Pancreas (tissue), 10 donors: ENCODE measurements at regions not wholly inside any gene's neighbourhood (a gene's known extent, or its start where the extent isn't known, plus 50 kb on each side); places are given as distances from the start of the nearest gene placed in this dataset.

Source experiments
- ATAC-seq, 4 donors: fragments of 200-7000 bp; cut with Tn5 transposase; one replicate each; pipeline versions ENCODE4 v1.8.0 to v1.9.1; 2020; ENCODE audit warnings: mild to moderate bottlenecking in 4 of 4, moderate library complexity in 4 of 4
- DNase-seq, 6 donors: peaks; one replicate each; pipeline ENCODE4 v3.0.0-alpha.2; 2020
- FAIRE-seq: peaks from 2 replicates; lab custom pipeline; 2012; peaks lifted over from hg19 to GRCh38; lab: Jason Lieb, UNC
- H3K27ac ChIP-seq, 4 donors: fragments of 200-600 bp; sonication (generic); 1 replicate in 3 of 4; 2 replicates in 1 of 4; pipeline versions ENCODE4 v1.5.0 to v1.8.0; 2020
- H3K27me3 ChIP-seq, 4 donors: fragments of 200-600 bp; one replicate each; pipeline ENCODE4 v1.8.0; 2021
- H3K36me3 ChIP-seq, 3 donors: fragments of 200-600 bp; sonication (generic) in 1 of 3; one replicate each; pipeline versions ENCODE4 v1.5.0 to v1.8.0; 2020 to 2021
- H3K4me1 ChIP-seq, 3 donors: fragments of 200-600 bp; one replicate each; pipeline ENCODE4 v1.8.0; 2021
- H3K4me3 ChIP-seq, 4 donors: fragments of 200-600 bp; sonication (generic) in 2 of 4; one replicate each; pipeline versions ENCODE4 v1.5.0 to v1.8.0; 2020 to 2021
- H3K9me3 ChIP-seq, 4 donors: fragments of 200-600 bp; one replicate each; pipeline ENCODE4 v1.8.0; 2021
- WGBS, 2 donors: extraction: QIAGEN DNeasy Blood & Tissue Kit; methylation state at CpG; one replicate each; pipeline ENCODE4 v1.1.7; 2013; 5-methylcytosine and 5-hydroxymethylcytosine counted together
- intact Hi-C, 3 donors: fragments of 100-400 bp; cut with DNase I; formaldehyde crosslinking; loops; one replicate each; pipeline versions ENCODE4 v1.11.1 to v1.14.2; 2022
- TF ChIP-seq, protein P1 (sequence below), 4 donors: fragments of 200-600 bp; sonication (generic) in 3 of 4; IDR thresholded peaks; one replicate each; pipeline versions ENCODE4 v1.5.0 to v1.8.0; 2021; ENCODE audit warnings: antibody characterized with exemption in 4 of 4
- donor health status: healthy with polysubstance abuse.
- donor health status: DM: no; HTN: no; CAD: no; lungs with moderate emphysema.
- donor health status: DM: no; HTN: no; CAD: no.
- donor health status: control.
- donor health status: control.
- donor health status: Bipolar disorder and iron deficiency.
- donor health status: DM: yes; HTN: yes; CAD: no.
- donor health status: DM: no; HTN: no; CAD: no.
- donor health status: DM: no; HTN: no; CAD: no.
- donor health status: DM: yes; HTN: yes; CAD: no.

DNA sequence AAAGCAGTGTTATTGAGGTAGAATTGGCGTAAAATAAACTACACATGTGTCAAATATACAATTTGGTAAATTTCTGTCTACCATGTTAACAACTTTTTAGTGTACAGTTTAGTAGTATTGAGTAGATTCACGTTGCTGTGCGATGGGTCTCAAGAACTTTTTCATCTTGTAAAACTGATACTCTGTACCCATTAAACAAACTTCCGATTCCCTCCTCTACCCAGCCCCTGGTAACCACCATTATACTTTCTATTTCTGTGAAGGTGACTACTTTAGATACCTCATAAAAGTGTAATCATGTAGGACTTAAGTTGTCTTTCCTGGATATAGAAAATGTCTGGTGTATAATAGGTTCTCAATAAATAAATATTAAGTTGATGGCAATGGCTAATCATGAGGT, 408.5 kb upstream of the POT1 start:
- H3K4me1 ChIP-seq, result no peaks in the 10 kb centered on the region
- H3K36me3 ChIP-seq, result no peaks in the 10 kb centered on the region
- H3K27ac ChIP-seq, result no peak overlapping the region
- intact Hi-C loops, result no loop called here
- no peak overlapping the region for H3K4me3 ChIP-seq
- ATAC-seq (no peak), FAIRE-seq (no peak), DNase-seq (no peak)
- no peaks in the 10 kb centered on the region for H3K9me3 ChIP-seq
- WGBS, 2 donors, result 65 to 81% methylated on average over 4 of the region's 4 CpGs
- TF ChIP-seq, protein P1, sequence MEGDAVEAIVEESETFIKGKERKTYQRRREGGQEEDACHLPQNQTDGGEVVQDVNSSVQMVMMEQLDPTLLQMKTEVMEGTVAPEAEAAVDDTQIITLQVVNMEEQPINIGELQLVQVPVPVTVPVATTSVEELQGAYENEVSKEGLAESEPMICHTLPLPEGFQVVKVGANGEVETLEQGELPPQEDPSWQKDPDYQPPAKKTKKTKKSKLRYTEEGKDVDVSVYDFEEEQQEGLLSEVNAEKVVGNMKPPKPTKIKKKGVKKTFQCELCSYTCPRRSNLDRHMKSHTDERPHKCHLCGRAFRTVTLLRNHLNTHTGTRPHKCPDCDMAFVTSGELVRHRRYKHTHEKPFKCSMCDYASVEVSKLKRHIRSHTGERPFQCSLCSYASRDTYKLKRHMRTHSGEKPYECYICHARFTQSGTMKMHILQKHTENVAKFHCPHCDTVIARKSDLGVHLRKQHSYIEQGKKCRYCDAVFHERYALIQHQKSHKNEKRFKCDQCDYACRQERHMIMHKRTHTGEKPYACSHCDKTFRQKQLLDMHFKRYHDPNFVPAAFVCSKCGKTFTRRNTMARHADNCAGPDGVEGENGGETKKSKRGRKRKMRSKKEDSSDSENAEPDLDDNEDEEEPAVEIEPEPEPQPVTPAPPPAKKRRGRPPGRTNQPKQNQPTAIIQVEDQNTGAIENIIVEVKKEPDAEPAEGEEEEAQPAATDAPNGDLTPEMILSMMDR (IDR thresholded peaks at IDR 0.05), result no peak
- H3K27me3 ChIP-seq, result no peaks in the 10 kb centered on the region

DNA sequence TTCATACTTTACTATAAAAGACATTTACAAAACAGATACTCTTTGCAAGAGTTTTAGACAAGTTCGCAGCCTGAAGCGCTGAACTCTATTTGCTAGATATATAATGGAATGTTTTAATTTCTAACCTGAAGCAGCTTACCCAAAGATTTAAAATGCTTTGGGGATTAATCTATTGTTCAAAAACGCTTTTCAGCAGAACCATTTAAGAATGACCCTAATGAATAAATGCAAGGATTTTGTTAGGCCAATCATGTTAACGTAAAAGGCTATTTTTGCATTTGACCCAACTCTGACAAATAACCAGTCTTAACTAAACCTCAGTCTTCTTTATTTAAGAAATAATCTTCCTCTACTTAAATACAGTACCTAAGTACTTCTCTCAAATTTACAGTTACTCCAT, 406.7 kb upstream of the POT1 start:
- FAIRE-seq (no peak), DNase-seq (no peak), ATAC-seq (no peak)
- Histone ChIP-seq H3K4me1 (no peaks in the 10 kb centered on the region), H3K27ac (no peak overlapping the region), H3K9me3 (no peaks in the 10 kb centered on the region), H3K4me3 (no peak overlapping the region), H3K27me3 (no peaks in the 10 kb centered on the region), H3K36me3 (no peaks in the 10 kb centered on the region)
- TF ChIP-seq, protein P1 (IDR thresholded peaks at IDR 0.05), result no peak
- 73 to 76% methylated on average over 4 of the region's 4 CpGs for WGBS, 2 donors
- intact Hi-C loops, result no loop called here

DNA sequence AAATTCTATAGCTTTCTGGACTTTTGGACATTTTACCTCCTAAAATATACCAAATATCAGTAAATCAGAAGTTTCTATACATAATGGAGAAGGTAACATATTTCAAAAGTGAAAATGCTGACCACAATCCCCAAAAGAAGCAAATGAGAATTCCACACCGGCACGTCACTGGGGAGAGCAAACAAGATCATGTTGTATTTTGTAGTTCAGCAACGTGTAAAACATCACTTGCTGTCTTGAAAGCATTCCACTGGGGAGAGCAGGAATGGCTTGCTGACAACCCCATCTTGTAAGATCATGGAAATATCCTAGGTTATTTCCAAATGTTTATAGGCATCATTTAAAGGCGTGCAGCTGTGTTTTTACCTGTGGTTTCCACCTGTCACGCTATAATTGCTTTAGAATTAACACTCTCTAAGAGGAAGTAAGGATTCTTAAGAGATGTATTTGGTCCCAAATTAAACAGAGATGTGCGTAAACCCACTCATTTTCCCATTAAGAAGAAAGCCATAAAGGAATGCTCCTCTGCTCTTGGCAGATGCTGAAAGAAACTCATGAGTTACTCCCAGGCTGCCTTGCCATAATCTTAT, 397.1 kb upstream of the POT1 start:
- Histone ChIP-seq H3K27ac (no peak overlapping the region), H3K36me3 (no peaks in the 10 kb centered on the region), H3K4me1 (no peaks in the 10 kb centered on the region), H3K4me3 (no peak overlapping the region), H3K27me3 (no peaks in the 10 kb centered on the region), H3K9me3 (no peaks in the 10 kb centered on the region)
- WGBS, 2 donors, result 48 to 56% methylated on average over 6 of the region's 6 CpGs
- ATAC-seq (no peak), DNase-seq (no peak), FAIRE-seq (no peak)
- TF ChIP-seq, protein P1 (IDR thresholded peaks at IDR 0.05), result no peak
- intact Hi-C loops, result no loop called here

DNA sequence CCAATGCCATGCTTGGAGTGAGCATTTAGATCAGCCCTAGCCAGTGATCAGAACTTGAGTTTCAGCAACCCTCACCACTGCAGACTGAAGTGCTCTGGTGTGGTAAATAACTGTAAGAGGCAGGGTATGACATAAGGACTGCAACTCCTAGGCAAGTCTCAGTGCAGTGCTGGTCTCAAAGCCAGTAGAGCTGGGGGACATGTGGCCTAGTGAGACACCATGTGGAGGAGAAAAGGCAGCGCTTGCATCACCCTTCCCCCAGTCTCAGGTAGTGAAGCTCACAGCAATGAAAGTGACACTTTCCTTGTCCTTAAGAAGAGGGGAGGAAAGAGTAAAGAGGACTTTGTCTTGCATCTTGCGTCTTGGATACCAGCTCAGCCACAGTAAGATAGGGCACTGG, 386.8 kb upstream of the POT1 start:
- TF ChIP-seq, protein P1 (IDR thresholded peaks at IDR 0.05), result no peak
- ATAC-seq, result peak in 3 of 4 donors; percentile 65 to 80 (median 79)
- no peak overlapping the region for H3K27ac ChIP-seq
- no peak overlapping the region for H3K4me3 ChIP-seq
- no peak for FAIRE-seq
- H3K9me3 ChIP-seq, result no peaks in the 10 kb centered on the region
- no peaks in the 10 kb centered on the region for H3K36me3 ChIP-seq
- intact Hi-C loops, result no loop called here
- DNase-seq, result peak in 1 of 6 donors; percentile 21
- 45 to 59% methylated on average over 2 of the region's 2 CpGs for WGBS, 2 donors
- no peaks in the 10 kb centered on the region for H3K4me1 ChIP-seq
- no peaks in the 10 kb centered on the region for H3K27me3 ChIP-seq

DNA sequence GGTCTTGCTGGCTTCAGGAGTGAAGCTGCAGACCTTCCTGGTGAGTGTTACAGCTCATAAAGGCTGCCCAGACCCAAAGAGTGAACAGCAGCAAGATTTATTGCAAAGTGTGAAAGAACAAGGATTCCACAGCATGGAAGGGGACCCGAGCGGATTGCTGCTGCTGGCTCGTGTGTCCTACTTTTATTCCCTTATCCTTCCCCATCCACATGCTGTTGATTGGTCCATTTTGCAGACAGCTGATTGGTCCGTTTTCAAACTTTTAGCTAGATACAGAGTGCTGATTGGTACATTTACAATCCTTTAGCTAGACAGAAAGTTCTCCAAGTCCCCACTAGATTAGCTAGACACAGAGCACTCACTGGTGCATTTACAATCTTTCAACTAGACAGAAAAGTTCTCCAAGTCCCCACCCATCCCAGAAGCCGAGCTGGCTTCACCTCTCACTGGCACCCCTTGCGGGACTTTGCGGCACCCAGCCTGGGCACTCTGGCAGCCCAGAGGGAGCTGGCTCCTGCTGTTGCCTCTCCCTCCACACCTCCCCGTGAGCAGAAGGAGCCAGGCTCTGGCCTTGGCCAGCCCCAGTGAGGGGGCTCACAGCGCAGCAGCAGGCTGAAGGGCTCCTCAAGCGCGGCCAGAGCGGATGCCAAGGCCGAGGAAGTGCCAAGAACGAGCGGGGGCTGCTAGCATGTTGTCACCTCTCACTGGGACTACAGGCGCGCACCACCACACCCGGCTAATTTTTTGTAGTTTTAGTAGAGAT, 369.6 kb upstream of the POT1 start:
- TF ChIP-seq, protein P1 (IDR thresholded peaks at IDR 0.05), result no peak
- no peaks in the 10 kb centered on the region for H3K4me1 ChIP-seq
- H3K4me3 ChIP-seq, result no peak overlapping the region
- 81 to 89% methylated on average over 18 of the region's 18 CpGs for WGBS, 2 donors
- H3K36me3 ChIP-seq, result no peaks in the 10 kb centered on the region
- no peak for FAIRE-seq
- peak in 1 of 6 donors; percentile 60 for DNase-seq
- intact Hi-C loops, result no loop called here
- no peaks in the 10 kb centered on the region for H3K27me3 ChIP-seq
- H3K9me3 ChIP-seq, result no peaks in the 10 kb centered on the region
- ATAC-seq, result no peak
- no peak overlapping the region for H3K27ac ChIP-seq
